Parathyroid adenoma (tissue), 2 donors: ENCODE measurements at regions not wholly inside any gene's neighbourhood (a gene's known extent, or its start where the extent isn't known, plus 50 kb on each side); places are given as distances from the start of the nearest gene placed in this dataset.

Source experiments
- H2AFZ ChIP-seq: fragments of 300-600 bp; sonication (generic); one replicate; pipeline ENCODE4 v1.7.0; 2017; ENCODE audit warnings: antibody characterized with exemption, mild to moderate bottlenecking
- H3K27ac ChIP-seq: fragments of 300-600 bp; sonication (generic); one replicate; pipeline ENCODE4 v1.7.0; 2017
- H3K27me3 ChIP-seq: fragments of 300-600 bp; sonication (generic); one replicate; pipeline ENCODE4 v1.7.0; 2017; ENCODE audit warnings: low read length; ENCODE audit not compliant: control insufficient read depth, insufficient read depth
- H3K36me3 ChIP-seq: fragments of 300-600 bp; sonication (generic); one replicate; pipeline ENCODE4 v1.7.0; 2017; ENCODE audit warnings: low read length; ENCODE audit not compliant: control insufficient read depth, insufficient read depth
- H3K4me1 ChIP-seq: fragments of 300-600 bp; sonication (generic); one replicate; pipeline ENCODE4 v1.7.0; 2017; ENCODE audit warnings: control low read depth
- H3K4me2 ChIP-seq: fragments of 300-600 bp; sonication (generic); one replicate; pipeline ENCODE4 v1.7.0; 2017; ENCODE audit warnings: low read length
- H3K4me3 ChIP-seq: fragments of 300-600 bp; sonication (generic); one replicate; pipeline ENCODE4 v1.7.0; 2017; ENCODE audit warnings: low read depth, low read length
- H3K79me2 ChIP-seq: fragments of 300-600 bp; sonication (generic); one replicate; pipeline ENCODE4 v1.7.0; 2017; ENCODE audit warnings: control low read depth
- H3K9ac ChIP-seq: fragments of 300-600 bp; sonication (generic); one replicate; pipeline ENCODE4 v1.7.0; 2017; ENCODE audit warnings: mild to moderate bottlenecking
- H3K9me3 ChIP-seq: fragments of 300-600 bp; sonication (generic); one replicate; pipeline ENCODE4 v1.7.0; 2017; ENCODE audit warnings: low read length; ENCODE audit not compliant: control insufficient read depth
- TF ChIP-seq, protein P1 (sequence below): fragments of 300-600 bp; sonication (generic); IDR thresholded peaks from one replicate; pipeline ENCODE4 v1.7.0; 2017; ENCODE audit warnings: antibody characterized with exemption, mild to moderate bottlenecking
- donor health status: primary hyperparathyroidism.

DNA sequence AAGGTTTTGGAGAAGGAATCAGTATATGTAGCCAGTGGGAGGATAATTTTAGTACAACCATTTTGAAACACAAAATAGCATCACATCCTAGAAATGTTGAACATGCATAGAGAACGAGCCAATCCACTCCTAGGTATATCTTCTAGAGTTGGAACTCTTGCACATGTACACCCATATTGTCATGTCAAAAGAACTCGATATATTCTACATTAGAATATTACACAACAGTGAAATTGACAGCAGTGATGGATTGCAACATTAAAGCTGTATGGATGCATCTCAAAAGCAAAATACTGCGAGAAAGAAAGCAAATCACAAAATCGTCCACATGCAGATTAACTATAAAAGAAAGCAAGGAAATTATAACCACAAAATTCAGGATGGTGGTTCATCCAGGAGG, 159.3 kb upstream of the NEBL start:
- TF ChIP-seq, protein P1, sequence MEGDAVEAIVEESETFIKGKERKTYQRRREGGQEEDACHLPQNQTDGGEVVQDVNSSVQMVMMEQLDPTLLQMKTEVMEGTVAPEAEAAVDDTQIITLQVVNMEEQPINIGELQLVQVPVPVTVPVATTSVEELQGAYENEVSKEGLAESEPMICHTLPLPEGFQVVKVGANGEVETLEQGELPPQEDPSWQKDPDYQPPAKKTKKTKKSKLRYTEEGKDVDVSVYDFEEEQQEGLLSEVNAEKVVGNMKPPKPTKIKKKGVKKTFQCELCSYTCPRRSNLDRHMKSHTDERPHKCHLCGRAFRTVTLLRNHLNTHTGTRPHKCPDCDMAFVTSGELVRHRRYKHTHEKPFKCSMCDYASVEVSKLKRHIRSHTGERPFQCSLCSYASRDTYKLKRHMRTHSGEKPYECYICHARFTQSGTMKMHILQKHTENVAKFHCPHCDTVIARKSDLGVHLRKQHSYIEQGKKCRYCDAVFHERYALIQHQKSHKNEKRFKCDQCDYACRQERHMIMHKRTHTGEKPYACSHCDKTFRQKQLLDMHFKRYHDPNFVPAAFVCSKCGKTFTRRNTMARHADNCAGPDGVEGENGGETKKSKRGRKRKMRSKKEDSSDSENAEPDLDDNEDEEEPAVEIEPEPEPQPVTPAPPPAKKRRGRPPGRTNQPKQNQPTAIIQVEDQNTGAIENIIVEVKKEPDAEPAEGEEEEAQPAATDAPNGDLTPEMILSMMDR = no peak
- Histone ChIP-seq H3K27me3 (no peaks in the 10 kb centered on the region), H3K79me2 (peaks cover 5% of the 10 kb centered on the region), H3K4me1 (no peaks in the 10 kb centered on the region), H3K9ac (no peak overlapping the region), H3K27ac (no peak overlapping the region), H2AFZ (no peak overlapping the region), H3K9me3 (no peaks in the 10 kb centered on the region), H3K36me3 (no peaks in the 10 kb centered on the region), H3K4me3 (no peak overlapping the region), H3K4me2 (no peak overlapping the region)

- Histone ChIP-seq H3K4me2 (no peak overlapping the region), H3K4me1 (no peaks in the 10 kb centered on the region), H3K27me3 (no peaks in the 10 kb centered on the region), H3K36me3 (no peaks in the 10 kb centered on the region), H2AFZ (no peak overlapping the region), H3K79me2 (peaks cover 5% of the 10 kb centered on the region), H3K9me3 (no peaks in the 10 kb centered on the region), H3K4me3 (no peak overlapping the region), H3K9ac (no peak overlapping the region), H3K27ac (no peak overlapping the region)
- TF ChIP-seq, protein P1 = no peak
These were observed 158.4 kb upstream of the NEBL start for GRCh38 chr10:21055339-21056135.

- Histone ChIP-seq H3K27ac (no peak overlapping the region), H3K4me3 (no peak overlapping the region), H3K4me1 (no peaks in the 10 kb centered on the region), H3K9ac (no peak overlapping the region), H3K27me3 (no peaks in the 10 kb centered on the region), H3K9me3 (no peaks in the 10 kb centered on the region), H3K79me2 (peaks cover 4% of the 10 kb centered on the region), H3K4me2 (no peak overlapping the region), H3K36me3 (no peaks in the 10 kb centered on the region), H2AFZ (no peak overlapping the region)
- TF ChIP-seq, protein P1 = no peak
These were observed 157.0 kb upstream of the NEBL start for GRCh38 chr10:21053953-21054690.

GRCh38 chr10:21052709-21053104, 155.6 kb upstream of the NEBL start:
- no peaks in the 10 kb centered on the region for H3K27me3 ChIP-seq
- H3K36me3 ChIP-seq = no peaks in the 10 kb centered on the region
- no peak overlapping the region for H3K4me2 ChIP-seq
- no peaks in the 10 kb centered on the region for H3K4me1 ChIP-seq
- H3K79me2 ChIP-seq = peaks cover 2% of the 10 kb centered on the region
- H2AFZ ChIP-seq = no peak overlapping the region
- TF ChIP-seq, protein P1 = no peak
- H3K9ac ChIP-seq = no peak overlapping the region
- no peak overlapping the region for H3K27ac ChIP-seq
- H3K9me3 ChIP-seq = no peaks in the 10 kb centered on the region
- H3K4me3 ChIP-seq = no peak overlapping the region
